MM.1S (cell line): ENCODE measurements at regions not wholly inside any gene's neighbourhood (a gene's known extent, or its start where the extent isn't known, plus 50 kb on each side); places are given as distances from the start of the nearest gene placed in this dataset.

Experiments
- DNase-seq: peaks from one replicate; pipeline ENCODE4 v3.0.0-alpha.2; 2015
- H2AFZ ChIP-seq: fragments of 300-600 bp; sonication (generic); 2 replicates; pipeline ENCODE4 v1.6.0; 2016; ENCODE audit warnings: antibody characterized with exemption, low read length
- H3F3A ChIP-seq: fragments of 300-600 bp; sonication (generic); 2 replicates; pipeline ENCODE4 v1.6.1; 2016; ENCODE audit warnings: mild to moderate bottlenecking, antibody characterized with exemption, low read length, moderate library complexity, mixed read lengths; ENCODE audit not compliant: insufficient read depth
- H3K27ac ChIP-seq: fragments of 300-600 bp; sonication (generic); 2 replicates; pipeline ENCODE4 v1.5.1; 2016; ENCODE audit warnings: mild to moderate bottlenecking, low read length
- H3K27me3 ChIP-seq: fragments of 300-600 bp; sonication (generic); replicated peaks from 2 replicates; pipeline ENCODE4 v1.6.0; 2016; ENCODE audit warnings: low read length; ENCODE audit not compliant: insufficient read depth
- H3K36me3 ChIP-seq: fragments of 300-600 bp; sonication (generic); replicated peaks from 2 replicates; pipeline ENCODE4 v1.6.1; 2016; ENCODE audit warnings: mild to moderate bottlenecking, low read length, mixed read lengths; ENCODE audit not compliant: insufficient read depth
- H3K4me1 ChIP-seq: fragments of 300-600 bp; sonication (generic); 2 replicates; pipeline ENCODE4 v1.6.1; 2016; ENCODE audit warnings: low read length, mixed read lengths
- H3K4me2 ChIP-seq: fragments of 300-600 bp; sonication (generic); 2 replicates; pipeline ENCODE4 v1.6.0; 2016; ENCODE audit warnings: low read depth, low read length
- H3K4me3 ChIP-seq: fragments of 300-600 bp; sonication (generic); 2 replicates; pipeline ENCODE4 v1.5.1; 2016; ENCODE audit warnings: low read length, mixed read lengths
- H3K79me2 ChIP-seq: fragments of 300-600 bp; sonication (generic); 2 replicates; pipeline ENCODE4 v1.6.1; 2016; ENCODE audit warnings: mixed run types, low read length, mixed read lengths
- H3K9ac ChIP-seq: fragments of 300-600 bp; sonication (generic); 2 replicates; pipeline ENCODE4 v1.6.1; 2016; ENCODE audit warnings: low read length, mixed read lengths
- H3K9me2 ChIP-seq: fragments of 300-600 bp; sonication (generic); replicated peaks from 2 replicates; pipeline ENCODE4 v1.6.1; 2016; ENCODE audit warnings: mild to moderate bottlenecking, low read length, mixed read lengths; ENCODE audit not compliant: insufficient read depth
- H3K9me3 ChIP-seq: fragments of 300-600 bp; sonication (generic); replicated peaks from 2 replicates; pipeline ENCODE4 v1.6.1; 2016; ENCODE audit warnings: mild to moderate bottlenecking, low read length, mixed read lengths; ENCODE audit not compliant: insufficient read depth
- H4K20me1 ChIP-seq: fragments of 300-600 bp; sonication (generic); 2 replicates; pipeline ENCODE4 v1.6.1; 2016; ENCODE audit warnings: mild to moderate bottlenecking, low read length, moderate library complexity, mixed read lengths; ENCODE audit not compliant: insufficient read depth
- EZH2 ChIP-seq: fragments of 300-600 bp; sonication (generic); optimal IDR thresholded peaks from 2 replicates; pipeline ENCODE3; 2017; ENCODE audit warnings: low read depth, mild to moderate bottlenecking, antibody characterized with exemption, low read length, mixed read lengths
- EZH2phosphoT487 ChIP-seq: fragments of 300-600 bp; sonication (generic); IDR thresholded peaks from 2 replicates; pipeline ENCODE4 v1.6.1; 2018; ENCODE audit warnings: antibody characterized with exemption, low read length
- TF ChIP-seq, protein P1 (sequence below): fragments of 300-600 bp; sonication (generic); IDR thresholded peaks from 2 replicates; pipeline ENCODE4 v1.5.1; 2016; ENCODE audit warnings: antibody characterized with exemption, low read length, mixed read lengths

GRCh38 chr12:30823156-30823699 is 68.5 kb upstream of the CAPRIN2 start:
- H3K9ac ChIP-seq = no peak overlapping the region
- H2AFZ ChIP-seq = no peak overlapping the region
- no peaks in the 10 kb centered on the region for H3K36me3 ChIP-seq
- H3K4me1 ChIP-seq = peaks cover 26% of the 10 kb centered on the region
- no peak overlapping the region for H3K4me3 ChIP-seq
- no peaks in the 10 kb centered on the region for H3F3A ChIP-seq
- H3K9me2 ChIP-seq = no peaks in the 10 kb centered on the region
- no peak for TF ChIP-seq EZH2
- TF ChIP-seq EZH2phosphoT487 = no peak
- TF ChIP-seq, protein P1, sequence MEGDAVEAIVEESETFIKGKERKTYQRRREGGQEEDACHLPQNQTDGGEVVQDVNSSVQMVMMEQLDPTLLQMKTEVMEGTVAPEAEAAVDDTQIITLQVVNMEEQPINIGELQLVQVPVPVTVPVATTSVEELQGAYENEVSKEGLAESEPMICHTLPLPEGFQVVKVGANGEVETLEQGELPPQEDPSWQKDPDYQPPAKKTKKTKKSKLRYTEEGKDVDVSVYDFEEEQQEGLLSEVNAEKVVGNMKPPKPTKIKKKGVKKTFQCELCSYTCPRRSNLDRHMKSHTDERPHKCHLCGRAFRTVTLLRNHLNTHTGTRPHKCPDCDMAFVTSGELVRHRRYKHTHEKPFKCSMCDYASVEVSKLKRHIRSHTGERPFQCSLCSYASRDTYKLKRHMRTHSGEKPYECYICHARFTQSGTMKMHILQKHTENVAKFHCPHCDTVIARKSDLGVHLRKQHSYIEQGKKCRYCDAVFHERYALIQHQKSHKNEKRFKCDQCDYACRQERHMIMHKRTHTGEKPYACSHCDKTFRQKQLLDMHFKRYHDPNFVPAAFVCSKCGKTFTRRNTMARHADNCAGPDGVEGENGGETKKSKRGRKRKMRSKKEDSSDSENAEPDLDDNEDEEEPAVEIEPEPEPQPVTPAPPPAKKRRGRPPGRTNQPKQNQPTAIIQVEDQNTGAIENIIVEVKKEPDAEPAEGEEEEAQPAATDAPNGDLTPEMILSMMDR = no peak
- no peaks in the 10 kb centered on the region for H4K20me1 ChIP-seq
- no peak overlapping the region for H3K27ac ChIP-seq
- no peaks in the 10 kb centered on the region for H3K9me3 ChIP-seq
- H3K27me3 ChIP-seq = no peaks in the 10 kb centered on the region
- DNase-seq = no peak
- no peak overlapping the region for H3K4me2 ChIP-seq
- H3K79me2 ChIP-seq = no peaks in the 10 kb centered on the region

- H3K36me3 ChIP-seq = no peaks in the 10 kb centered on the region
- H3K4me1 ChIP-seq = peaks cover 26% of the 10 kb centered on the region
- TF ChIP-seq EZH2 = no peak
- TF ChIP-seq EZH2phosphoT487 = no peak
- TF ChIP-seq, protein P1 = peak; percentile 16; the same call in 1 of the 2 replicates
- no peaks in the 10 kb centered on the region for H3K9me3 ChIP-seq
- no peak overlapping the region; the same call in 1 of the 2 replicates for H3K9ac ChIP-seq
- H3K27me3 ChIP-seq = no peaks in the 10 kb centered on the region
- H4K20me1 ChIP-seq = no peaks in the 10 kb centered on the region
- no peaks in the 10 kb centered on the region for H3K79me2 ChIP-seq
- H3K9me2 ChIP-seq = no peaks in the 10 kb centered on the region
- H3K27ac ChIP-seq = no peak overlapping the region
- H3K4me3 ChIP-seq = peak overlapping the region; percentile 27
- peak overlapping the region; percentile 62 for H3K4me2 ChIP-seq
- DNase-seq = peak; percentile 67
- peak overlapping the region; percentile 53 for H2AFZ ChIP-seq
- no peaks in the 10 kb centered on the region for H3F3A ChIP-seq
Observed at GRCh38 chr12:30822385-30823155, 67.8 kb upstream of the CAPRIN2 start.

DNA sequence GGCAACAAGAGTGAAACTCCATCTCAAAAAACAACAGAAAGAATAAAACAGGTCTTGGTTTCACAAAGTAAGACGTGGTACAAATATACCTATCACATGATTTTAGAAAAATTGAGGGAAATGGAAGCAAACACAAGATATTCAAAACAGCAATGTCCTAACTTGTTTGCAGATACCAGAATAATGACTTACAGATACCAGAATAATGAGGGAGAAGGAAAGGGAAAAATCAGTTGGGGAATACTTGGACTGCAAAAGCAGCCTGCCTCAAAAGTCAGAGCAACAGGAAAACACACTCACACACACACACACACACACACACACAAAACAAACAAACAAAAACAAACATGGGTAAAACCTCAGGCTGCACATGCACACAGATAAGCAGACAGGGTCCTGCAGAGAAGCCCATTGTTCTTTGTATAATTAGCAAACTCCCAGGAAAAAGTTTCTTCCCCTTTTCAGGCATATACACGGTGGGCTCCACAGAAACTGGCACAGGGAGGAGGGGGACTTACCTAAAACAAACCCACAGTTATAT is 65.7 kb upstream of the CAPRIN2 start:
- H3K79me2 ChIP-seq = no peaks in the 10 kb centered on the region
- H3K36me3 ChIP-seq = no peaks in the 10 kb centered on the region
- H3K4me1 ChIP-seq = peaks cover 26% of the 10 kb centered on the region
- H2AFZ ChIP-seq = no peak overlapping the region
- no peak overlapping the region for H3K9ac ChIP-seq
- no peak overlapping the region for H3K4me2 ChIP-seq
- H3K9me3 ChIP-seq = no peaks in the 10 kb centered on the region
- no peak overlapping the region for H3K4me3 ChIP-seq
- no peak for DNase-seq
- no peaks in the 10 kb centered on the region for H3K27me3 ChIP-seq
- H3F3A ChIP-seq = no peaks in the 10 kb centered on the region
- no peaks in the 10 kb centered on the region for H4K20me1 ChIP-seq
- no peaks in the 10 kb centered on the region for H3K9me2 ChIP-seq
- no peak overlapping the region for H3K27ac ChIP-seq
- TF ChIP-seq, protein P1 = no peak
- no peak for TF ChIP-seq EZH2
- TF ChIP-seq EZH2phosphoT487 = no peak
